Mesendoderm (in vitro differentiated cells): ENCODE measurements at regions not wholly inside any gene's neighbourhood (a gene's known extent, or its start where the extent isn't known, plus 50 kb on each side); places are given as distances from the start of the nearest gene placed in this dataset.

ENCODE experiments used
- DNase-seq: peaks from one replicate; pipeline ENCODE4 v3.0.0; 2013
- H2AK5ac ChIP-seq: 2 replicates; pipeline ENCODE4 v1.6.1; 2013; ENCODE audit warnings: low read length, inconsistent platforms
- H2BK120ac ChIP-seq: 2 replicates; pipeline ENCODE4 v1.6.1; 2013; ENCODE audit warnings: low read depth, mild to moderate bottlenecking, low read length, moderate library complexity, mixed read lengths
- H2BK15ac ChIP-seq: replicated peaks from 2 replicates; pipeline ENCODE4 v1.6.1; 2013; ENCODE audit warnings: low read depth, mild to moderate bottlenecking, moderate library complexity
- H2BK5ac ChIP-seq: 2 replicates; pipeline ENCODE4 v1.6.1; 2013; ENCODE audit warnings: low read length, inconsistent platforms
- H3K18ac ChIP-seq: 2 replicates; pipeline ENCODE4 v1.6.1; 2013; ENCODE audit warnings: mild to moderate bottlenecking, low read length, mixed read lengths
- H3K23ac ChIP-seq: one replicate; pipeline ENCODE4 v1.6.1; 2013; ENCODE audit warnings: low read length
- H3K27ac ChIP-seq: 2 replicates; pipeline ENCODE4 v1.5.1; 2013; ENCODE audit warnings: low read depth, mild to moderate bottlenecking, inconsistent platforms, low read length, moderate library complexity
- H3K27me3 ChIP-seq: 2 replicates; pipeline ENCODE4 v1.6.1; 2013; ENCODE audit warnings: low read length, control low read depth, mild to moderate bottlenecking, inconsistent platforms; ENCODE audit not compliant: insufficient read depth, poor library complexity
- H3K36me3 ChIP-seq: 2 replicates; pipeline ENCODE4 v1.6.1; 2013; ENCODE audit warnings: low read length, inconsistent platforms; ENCODE audit not compliant: control insufficient read depth, insufficient read depth
- H3K4ac ChIP-seq: one replicate; pipeline ENCODE4 v1.6.1; 2013; ENCODE audit warnings: low read depth, mild to moderate bottlenecking, low read length, moderate library complexity
- H3K4me1 ChIP-seq: 2 replicates; pipeline ENCODE4 v1.6.1; 2013; ENCODE audit warnings: low read depth, low read length, inconsistent platforms; ENCODE audit not compliant: control insufficient read depth
- H3K4me2 ChIP-seq: 2 replicates; pipeline ENCODE4 v1.6.1; 2013; ENCODE audit warnings: low read length
- H3K4me3 ChIP-seq: 2 replicates; pipeline ENCODE4 v1.5.1; 2013; ENCODE audit warnings: mild to moderate bottlenecking, low read length
- H3K56ac ChIP-seq: one replicate; pipeline ENCODE4 v1.6.1; 2013; ENCODE audit warnings: low read length
- H3K79me1 ChIP-seq: 2 replicates; pipeline ENCODE4 v1.6.1; 2013; ENCODE audit warnings: low read length, inconsistent platforms
- H3K79me2 ChIP-seq: 2 replicates; pipeline ENCODE4 v1.6.1; 2013; ENCODE audit warnings: mild to moderate bottlenecking, low read length; ENCODE audit not compliant: control insufficient read depth, insufficient read depth
- H3K9ac ChIP-seq: 2 replicates; pipeline ENCODE4 v1.6.1; 2013; ENCODE audit warnings: low read length, inconsistent platforms
- H4K5ac ChIP-seq: one replicate; pipeline ENCODE4 v1.6.1; 2013; ENCODE audit warnings: low read length
- H4K8ac ChIP-seq: one replicate; pipeline ENCODE4 v1.6.1; 2013; ENCODE audit warnings: low read depth, mild to moderate bottlenecking, control low read depth, low read length, moderate library complexity
- WGBS: extraction: QIAGEN DNeasy Blood & Tissue Kit; methylation state at CpG from one replicate; pipeline ENCODE4 v1.1.7; 2013; ENCODE audit warnings: low lambda C conversion rate, missing lambda C conversion rate; ENCODE audit not compliant: insufficient coverage; ENCODE audit errors: extremely low coverage; 5-methylcytosine and 5-hydroxymethylcytosine counted together

DNA sequence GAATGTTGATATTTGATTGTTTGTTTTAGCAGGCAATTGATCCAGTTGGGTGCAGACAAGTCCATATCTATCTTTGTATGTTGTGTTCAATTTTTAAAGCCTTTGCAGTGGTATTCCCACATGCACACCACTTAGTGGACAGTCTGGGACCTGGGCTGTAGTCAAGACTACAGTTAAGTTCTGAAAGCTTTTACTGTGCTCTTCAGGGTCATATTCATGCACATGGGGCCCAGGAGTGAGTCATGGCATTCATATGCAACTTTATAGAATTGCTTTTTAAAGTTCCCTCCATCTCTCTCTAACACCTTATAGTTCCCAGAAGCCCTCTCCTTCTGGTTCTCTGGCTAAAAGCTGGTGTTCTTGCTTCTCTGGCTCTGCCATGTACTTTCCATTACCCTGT, 228.2 kb upstream of the CCNH start:
- no peak overlapping the region for H3K18ac ChIP-seq
- no peaks in the 10 kb centered on the region for H3K4me1 ChIP-seq
- no peak overlapping the region for H2BK5ac ChIP-seq
- no peak for DNase-seq
- no peak overlapping the region for H4K8ac ChIP-seq
- no peaks in the 10 kb centered on the region for H3K36me3 ChIP-seq
- no peak overlapping the region for H2AK5ac ChIP-seq
- H3K4me3 ChIP-seq = no peak overlapping the region
- H3K4me2 ChIP-seq = no peak overlapping the region
- no peak overlapping the region for H3K4ac ChIP-seq
- H3K79me2 ChIP-seq = no peaks in the 10 kb centered on the region
- no peak overlapping the region for H3K27ac ChIP-seq
- no peak overlapping the region for H3K56ac ChIP-seq
- H3K9ac ChIP-seq = no peak overlapping the region
- H4K5ac ChIP-seq = no peak overlapping the region
- no peaks in the 10 kb centered on the region for H3K79me1 ChIP-seq
- H3K27me3 ChIP-seq = no peaks in the 10 kb centered on the region
- H2BK15ac ChIP-seq = no peak overlapping the region
- no peak overlapping the region for H3K23ac ChIP-seq
- no peak overlapping the region for H2BK120ac ChIP-seq

DNA sequence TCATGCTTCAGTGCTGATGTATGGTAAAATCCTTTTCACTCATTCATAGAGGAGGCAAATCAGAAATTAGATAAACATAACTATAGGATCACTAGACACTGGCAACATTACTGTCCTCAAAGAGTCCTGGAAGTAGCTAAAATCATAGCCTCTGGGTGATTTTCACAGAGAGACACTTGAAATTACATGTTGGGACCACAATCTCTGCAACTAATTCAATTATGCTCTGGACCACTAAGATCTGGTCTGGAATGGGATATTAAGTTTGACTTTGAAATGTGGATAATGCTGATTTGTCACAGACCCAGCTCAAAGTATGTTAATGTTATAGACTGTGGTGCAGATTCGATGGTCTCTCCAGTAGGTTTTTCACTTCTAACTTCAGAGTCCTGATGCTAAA, 214.6 kb upstream of the CCNH start:
- no peaks in the 10 kb centered on the region for H3K79me1 ChIP-seq
- no peaks in the 10 kb centered on the region for H3K36me3 ChIP-seq
- H3K4ac ChIP-seq = no peak overlapping the region
- H3K18ac ChIP-seq = no peak overlapping the region
- no peak overlapping the region for H3K9ac ChIP-seq
- no peak overlapping the region for H3K56ac ChIP-seq
- H3K27ac ChIP-seq = no peak overlapping the region
- H4K8ac ChIP-seq = no peak overlapping the region
- no peak for DNase-seq
- no peak overlapping the region for H2BK5ac ChIP-seq
- H3K79me2 ChIP-seq = no peaks in the 10 kb centered on the region
- H3K4me2 ChIP-seq = no peak overlapping the region
- no peak overlapping the region for H3K23ac ChIP-seq
- H2AK5ac ChIP-seq = no peak overlapping the region
- no peaks in the 10 kb centered on the region for H3K4me1 ChIP-seq
- H2BK15ac ChIP-seq = no peak overlapping the region
- no peak overlapping the region for H2BK120ac ChIP-seq
- no peaks in the 10 kb centered on the region for H3K27me3 ChIP-seq
- H3K4me3 ChIP-seq = no peak overlapping the region
- no CpG with 5 or more reads among the region's 1 CpG for WGBS
- no peak overlapping the region for H4K5ac ChIP-seq

- Histone ChIP-seq H3K23ac (no peak overlapping the region), H3K56ac (no peak overlapping the region), H3K4me2 (no peak overlapping the region), H2AK5ac (no peak overlapping the region), H3K4me1 (no peaks in the 10 kb centered on the region), H3K18ac (no peak overlapping the region), H3K79me2 (no peaks in the 10 kb centered on the region), H4K5ac (no peak overlapping the region), H2BK15ac (no peak overlapping the region), H3K9ac (no peak overlapping the region), H3K36me3 (no peaks in the 10 kb centered on the region), H2BK120ac (no peak overlapping the region), H3K27ac (no peak overlapping the region), H3K4me3 (no peak overlapping the region), H3K79me1 (no peaks in the 10 kb centered on the region), H4K8ac (no peak overlapping the region), H3K4ac (no peak overlapping the region), H3K27me3 (no peaks in the 10 kb centered on the region), H2BK5ac (no peak overlapping the region)
- no CpG with 5 or more reads among the region's 1 CpG for WGBS
- DNase-seq = no peak
Measured at GRCh38 chr5:87608385-87608784, 195.7 kb upstream of the CCNH start.

DNA sequence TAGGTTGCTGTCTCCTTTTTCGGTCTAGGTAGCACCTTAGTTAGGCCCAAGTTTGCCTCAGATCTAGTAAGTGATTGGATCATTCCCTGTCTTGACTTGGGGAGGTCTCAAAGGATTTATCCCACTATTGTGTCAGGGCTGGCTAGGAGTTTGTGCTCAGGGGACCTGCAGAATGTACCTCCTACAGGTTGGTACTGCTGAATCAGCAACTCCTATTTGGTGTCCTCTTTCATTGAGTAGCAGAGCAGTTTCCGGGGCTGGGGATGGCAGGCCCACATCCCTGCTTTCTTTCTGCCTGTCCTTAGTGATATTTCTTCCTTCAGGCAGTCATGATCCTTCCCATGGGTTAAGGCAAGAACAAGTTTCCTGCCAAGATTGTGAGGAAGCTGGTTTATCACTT, 192.9 kb upstream of the CCNH start:
- Histone ChIP-seq H3K56ac (no peak overlapping the region), H4K5ac (no peak overlapping the region), H3K27me3 (no peaks in the 10 kb centered on the region), H2BK5ac (no peak overlapping the region), H3K4ac (no peak overlapping the region), H2AK5ac (no peak overlapping the region), H2BK15ac (no peak overlapping the region), H2BK120ac (no peak overlapping the region), H3K79me2 (no peaks in the 10 kb centered on the region), H4K8ac (no peak overlapping the region), H3K4me3 (no peak overlapping the region), H3K9ac (no peak overlapping the region), H3K27ac (no peak overlapping the region), H3K4me2 (no peak overlapping the region), H3K4me1 (no peaks in the 10 kb centered on the region), H3K79me1 (no peaks in the 10 kb centered on the region), H3K36me3 (no peaks in the 10 kb centered on the region), H3K23ac (no peak overlapping the region), H3K18ac (no peak overlapping the region)
- no peak for DNase-seq
- WGBS = no CpG with 5 or more reads among the region's 2 CpGs

GRCh38 chr5:87599778-87600177, 187.0 kb upstream of the CCNH start:
- Histone ChIP-seq H2AK5ac (no peak overlapping the region), H3K79me2 (no peaks in the 10 kb centered on the region), H3K18ac (no peak overlapping the region), H4K8ac (no peak overlapping the region), H2BK120ac (no peak overlapping the region), H4K5ac (no peak overlapping the region), H3K23ac (no peak overlapping the region), H3K4me2 (no peak overlapping the region), H3K4ac (no peak overlapping the region), H2BK5ac (no peak overlapping the region), H2BK15ac (no peak overlapping the region), H3K27me3 (no peaks in the 10 kb centered on the region), H3K36me3 (no peaks in the 10 kb centered on the region), H3K56ac (no peak overlapping the region), H3K4me3 (no peak overlapping the region), H3K27ac (no peak overlapping the region), H3K4me1 (no peaks in the 10 kb centered on the region), H3K79me1 (no peaks in the 10 kb centered on the region), H3K9ac (no peak overlapping the region)
- WGBS = no CpG with 5 or more reads among the region's 2 CpGs
- DNase-seq = no peak

- Histone ChIP-seq H3K23ac (no peak overlapping the region), H3K4ac (no peak overlapping the region), H3K36me3 (no peaks in the 10 kb centered on the region), H3K4me2 (no peak overlapping the region), H2BK5ac (no peak overlapping the region), H3K56ac (no peak overlapping the region), H3K9ac (no peak overlapping the region), H3K4me1 (no peaks in the 10 kb centered on the region), H3K79me1 (no peaks in the 10 kb centered on the region), H3K18ac (no peak overlapping the region), H4K8ac (no peak overlapping the region), H2BK15ac (no peak overlapping the region), H2AK5ac (no peak overlapping the region), H4K5ac (no peak overlapping the region), H3K27me3 (no peaks in the 10 kb centered on the region), H3K27ac (no peak overlapping the region), H2BK120ac (no peak overlapping the region), H3K79me2 (no peaks in the 10 kb centered on the region), H3K4me3 (no peak overlapping the region)
- no peak for DNase-seq
- WGBS = no CpG with 5 or more reads among the region's 1 CpG
Measured at GRCh38 chr5:87598460-87598859, 185.7 kb upstream of the CCNH start.
